Activated T-cell treated with anti-CD3 and anti-CD28 coated beads, Interleukin-2, amount 50 U/mL, for 72 hours (primary cell): ENCODE measurements at regions not wholly inside any gene's neighbourhood (a gene's known extent, or its start where the extent isn't known, plus 50 kb on each side); places are given as distances from the start of the nearest gene placed in this dataset.

Source experiments
- ATAC-seq, 2 donors: fragments of 150-1000 bp; cut with Tn5 transposase; replicated peaks in 1 of 2; 2 replicates each; pipeline ENCODE4 v1.10.0; 2021; ENCODE audit warnings: moderate library complexity in 2 of 2, mild to moderate bottlenecking in 1 of 2
- DNase-seq, 2 donors: peaks; one replicate each; pipeline ENCODE4 v3.0.0; 2021 to 2022; ENCODE audit warnings: mixed read lengths in 1 of 2
- H3K27ac Mint-ChIP-seq: one replicate; pipeline ENCODE4 v1.8.0; 2022; ENCODE audit warnings: mild to moderate bottlenecking, moderate library complexity, mixed read lengths
- H3K27me3 Mint-ChIP-seq: one replicate; pipeline ENCODE4 v1.8.0; 2022; ENCODE audit warnings: low read depth, mixed read lengths
- H3K36me3 Mint-ChIP-seq, 2 donors: one replicate each; pipeline ENCODE4 v1.8.0; 2022; ENCODE audit warnings: mixed read lengths in 2 of 2, mild to moderate bottlenecking in 1 of 2; ENCODE audit not compliant: insufficient read depth in 2 of 2
- H3K4me1 Mint-ChIP-seq: one replicate; pipeline ENCODE4 v1.8.0; 2022; ENCODE audit warnings: low read depth, mixed read lengths
- H3K4me3 Mint-ChIP-seq, 2 donors: one replicate each; pipeline ENCODE4 v1.8.0; 2022; ENCODE audit warnings: mild to moderate bottlenecking in 2 of 2, mixed read lengths in 2 of 2, moderate library complexity in 2 of 2
- H3K9me3 Mint-ChIP-seq, 2 donors: one replicate each; pipeline ENCODE4 v1.8.0; 2022; ENCODE audit warnings: mixed read lengths in 2 of 2

DNA sequence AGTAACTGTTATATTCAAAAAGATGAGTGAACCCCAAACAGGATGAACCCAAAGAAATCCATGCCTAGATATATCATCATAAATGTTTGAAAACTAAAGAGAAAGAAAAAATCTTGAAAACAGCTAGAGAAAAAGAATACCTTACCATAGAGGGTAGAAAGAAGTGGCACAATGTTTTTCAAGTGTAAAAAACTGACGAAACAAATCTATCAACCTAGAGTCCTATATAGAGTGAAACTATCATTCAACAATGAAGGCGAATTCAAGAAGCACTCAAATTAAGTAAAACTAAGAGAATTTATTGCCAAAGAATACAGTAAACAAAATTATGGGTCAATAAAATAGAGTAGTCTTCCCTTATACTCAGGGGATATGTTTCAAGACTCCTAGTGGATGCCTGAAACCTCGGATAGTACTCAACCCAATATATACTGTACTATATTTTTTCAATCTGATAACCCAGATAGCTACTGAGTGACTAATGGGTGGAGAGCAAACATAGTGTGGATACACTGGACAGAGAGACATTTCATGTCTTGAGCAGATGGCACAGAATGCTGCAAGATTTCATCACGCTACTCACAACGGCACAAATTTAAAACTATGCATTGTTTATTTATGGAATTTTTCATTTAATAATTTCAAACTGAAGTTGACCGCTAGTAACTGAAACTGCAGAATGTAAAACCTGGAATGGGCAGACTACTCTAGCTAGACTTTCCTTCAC is 52.6 kb upstream of the TMEM106B start:
- no peak for ATAC-seq
- no peak overlapping the region for H3K4me3 Mint-ChIP-seq

DNA sequence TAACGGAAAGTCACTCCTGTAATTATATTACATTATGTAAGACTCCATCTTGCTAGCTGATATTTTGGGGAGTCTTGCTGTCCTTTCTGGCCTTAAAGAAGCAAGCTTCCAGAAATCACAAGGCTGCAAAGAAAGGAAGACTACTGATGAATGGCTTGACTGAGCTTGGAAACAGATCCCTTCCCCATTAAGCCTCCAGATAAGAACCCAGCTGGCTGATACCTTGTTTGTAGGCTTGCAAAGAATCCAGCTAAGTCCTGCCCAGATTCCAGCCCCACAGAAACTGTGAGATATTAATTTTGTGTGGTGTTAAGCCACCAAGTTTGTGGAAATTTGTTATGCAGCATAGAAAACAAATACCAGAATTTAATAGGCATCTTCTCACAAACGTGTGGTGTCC is 49.9 kb upstream of the TMEM106B start:
- no peak overlapping the region for H3K4me3 Mint-ChIP-seq
- H3K27me3 Mint-ChIP-seq: no peaks in the 10 kb centered on the region
- H3K9me3 Mint-ChIP-seq: peaks cover 0 to 7% of the 10 kb centered on the region in 2 donors
- DNase-seq (no peak), ATAC-seq (no peak)
- no peaks in the 10 kb centered on the region for H3K36me3 Mint-ChIP-seq
- H3K27ac Mint-ChIP-seq: no peak overlapping the region
- H3K4me1 Mint-ChIP-seq: no peaks in the 10 kb centered on the region

More for the DNA sequence above, 52.6 kb upstream of the TMEM106B start:
- DNase-seq: no peak
- Mint-ChIP-seq H3K36me3 (no peaks in the 10 kb centered on the region), H3K27ac (no peak overlapping the region), H3K4me1 (no peaks in the 10 kb centered on the region), H3K9me3 (no peaks in the 10 kb centered on the region), H3K27me3 (no peaks in the 10 kb centered on the region)
